SK-N-SH (cell line): ENCODE measurements at regions not wholly inside any gene's neighbourhood (a gene's known extent, or its start where the extent isn't known, plus 50 kb on each side); places are given as distances from the start of the nearest gene placed in this dataset.

ENCODE experiments used
- CTCF ChIA-PET: fragments of 300-600, 350-600 bp; formaldehyde crosslinking; extraction: SDS; loops from one replicate; lab custom pipeline; 2021; lab: Yijun Ruan, JAX
- POLR2A ChIA-PET: fragments of 350-600 bp; sonication (Branson Sonifier 250); formaldehyde crosslinking; extraction: SDS; loops from one replicate; lab custom pipeline; 2020; ENCODE audit warnings: antibody characterized with exemption, inconsistent platforms; lab: Yijun Ruan, JAX
- DNase-seq: peaks from one replicate; pipeline ENCODE4 v3.0.0; 2012
- H2AFZ ChIP-seq: fragments of 200-600 bp; sonication (generic); 2 replicates; pipeline ENCODE4 v1.8.1; 2016; ENCODE audit warnings: antibody characterized with exemption, mild to moderate bottlenecking, low read depth
- H3F3A ChIP-seq: fragments of 200-600 bp; sonication (generic); replicated peaks from 2 replicates; pipeline ENCODE3; 2016; ENCODE audit warnings: antibody characterized with exemption, mild to moderate bottlenecking; ENCODE audit not compliant: insufficient read depth
- H3K27ac ChIP-seq, 2 experiments: fragments of 200-500 bp in 1 of 2; fragments of 200-600 bp in 1 of 2; sonication (Bioruptor generic) in 1 of 2; sonication (generic), shearing (Covaris generic) in 1 of 2; 2 replicates each; pipeline versions ENCODE4 v1.5.1 to v1.6.1; 2014 to 2016; ENCODE audit warnings: low read depth in 2 of 2, inconsistent platforms in 1 of 2, low read length in 1 of 2, mild to moderate bottlenecking in 1 of 2, mixed read lengths in 1 of 2
- H3K27me3 ChIP-seq: fragments of 200-600 bp; sonication (generic), shearing (Covaris generic); 2 replicates; pipeline ENCODE4 v1.6.1; 2016; ENCODE audit warnings: mixed run types; ENCODE audit not compliant: insufficient read depth
- H3K36me3 ChIP-seq, 2 experiments: fragments of 200-500 bp in 1 of 2; fragments of 200-600 bp in 1 of 2; sonication (Bioruptor generic) in 1 of 2; sonication (generic) in 1 of 2; replicated peaks in 1 of 2; 2 replicates each; pipeline versions ENCODE3 to v1.5.1; 2014 to 2016; ENCODE audit warnings: low read length in 1 of 2, mild to moderate bottlenecking in 1 of 2; ENCODE audit not compliant: insufficient read depth in 2 of 2, control insufficient read depth in 1 of 2
- H3K4me1 ChIP-seq, 2 experiments: fragments of 200-500 bp in 1 of 2; fragments of 200-600 bp in 1 of 2; sonication (Bioruptor generic) in 1 of 2; sonication (generic), shearing (Covaris generic) in 1 of 2; 2 replicates each; pipeline versions ENCODE4 v1.5.1 to v1.6.1; 2014 to 2016; ENCODE audit warnings: low read depth in 1 of 2, low read length in 1 of 2, mixed run types in 1 of 2; ENCODE audit not compliant: insufficient read depth in 2 of 2, control insufficient read depth in 1 of 2
- H3K4me2 ChIP-seq: fragments of 200-600 bp; sonication (generic), shearing (Covaris generic); 2 replicates; pipeline ENCODE4 v1.6.1; 2017; ENCODE audit warnings: mixed run types
- H3K4me3 ChIP-seq, 2 experiments: fragments of 200-500 bp in 1 of 2; fragments of 200-600 bp in 1 of 2; sonication (Bioruptor generic) in 1 of 2; sonication (generic), shearing (Covaris generic) in 1 of 2; 2 replicates each; pipeline versions ENCODE4 v1.5.1 to v1.8.1; 2014 to 2016; ENCODE audit warnings: low read depth in 2 of 2, inconsistent platforms in 1 of 2, low read length in 1 of 2, mild to moderate bottlenecking in 1 of 2, mixed read lengths in 1 of 2, moderate library complexity in 1 of 2
- H3K79me2 ChIP-seq: fragments of 200-600 bp; sonication (generic); 2 replicates; pipeline ENCODE4 v1.8.1; 2017; ENCODE audit warnings: mild to moderate bottlenecking; ENCODE audit not compliant: insufficient read depth
- H3K9ac ChIP-seq: fragments of 200-600 bp; sonication (generic); 2 replicates; pipeline ENCODE4 v1.6.1; 2017; ENCODE audit warnings: mixed run types
- H3K9me2 ChIP-seq: fragments of 200-600 bp; sonication (generic); 2 replicates; pipeline ENCODE4 v1.6.1; 2017; ENCODE audit warnings: mixed run types
- H3K9me3 ChIP-seq: fragments of 200-600 bp; sonication (generic); 2 replicates; pipeline ENCODE4 v1.6.1; 2017; ENCODE audit warnings: mixed run types, mild to moderate bottlenecking, moderate library complexity
- H4K20me1 ChIP-seq: fragments of 200-600 bp; sonication (generic); 2 replicates; pipeline ENCODE4 v1.6.1; 2017; ENCODE audit warnings: mild to moderate bottlenecking, mixed run types; ENCODE audit not compliant: insufficient read depth
- ELF1 ChIP-seq: IDR thresholded peaks from 2 replicates; pipeline ENCODE4 v1.4.0; 2012
- FOXM1 ChIP-seq: IDR thresholded peaks from 2 replicates; pipeline ENCODE4 v1.4.0; 2012; ENCODE audit warnings: low read depth, mild to moderate bottlenecking
- GATA2 ChIP-seq: sonication (generic); formaldehyde crosslinking; IDR thresholded peaks from 2 replicates; pipeline ENCODE4 v1.5.0; 2020; ENCODE audit warnings: mild to moderate bottlenecking, missing genetic modification reagents
- POLR2AphosphoS5 ChIP-seq: IDR thresholded peaks from 2 replicates; pipeline ENCODE4 v1.6.1; 2012; ENCODE audit warnings: low read depth, low read length
- RAD21 ChIP-seq: IDR thresholded peaks from 2 replicates; pipeline ENCODE4 v1.6.1; 2012; ENCODE audit warnings: mild to moderate bottlenecking, low read length
- RFX5 ChIP-seq: IDR thresholded peaks from 2 replicates; pipeline ENCODE4 v1.6.1; 2012; ENCODE audit warnings: mild to moderate bottlenecking, improper control_type of control experiment, low read length
- TCF12 ChIP-seq: IDR thresholded peaks from 2 replicates; pipeline ENCODE4 v1.4.0; 2012
- YY1 ChIP-seq: IDR thresholded peaks from 2 replicates; pipeline ENCODE4 v1.4.0; 2012; ENCODE audit warnings: low read depth, mild to moderate bottlenecking
- WGBS: methylation state at CpG from one replicate; pipeline ENCODE4 v1.1.6; 2017; ENCODE audit warnings: low lambda C conversion rate; 5-methylcytosine and 5-hydroxymethylcytosine counted together
- TF ChIP-seq, protein P1 (sequence below): IDR thresholded peaks from 2 replicates; pipeline ENCODE4 v1.4.0; 2012; ENCODE audit warnings: low read depth
- TF ChIP-seq, protein P2 (sequence below): fragments of 150-350 bp; IDR thresholded peaks from 2 replicates; pipeline ENCODE4 v1.6.1; 2017; ENCODE audit warnings: antibody characterized with exemption, low read length, low read depth, borderline replicate concordance
- TF ChIP-seq, protein P3 (sequence below): IDR thresholded peaks from 2 replicates; pipeline ENCODE4 v1.6.1; 2012; ENCODE audit warnings: mild to moderate bottlenecking, low read depth, low read length, moderate library complexity
- TF ChIP-seq, protein P4 (sequence below): IDR thresholded peaks from 2 replicates; pipeline ENCODE4 v1.4.0; 2012; ENCODE audit warnings: low read depth, borderline replicate concordance

- Histone ChIP-seq H3K4me1 (no peaks in the 10 kb centered on the region), H3F3A (no peaks in the 10 kb centered on the region), H3K27me3 (no peaks in the 10 kb centered on the region; the same call in 1 of the 2 replicates), H3K79me2 (no peaks in the 10 kb centered on the region), H3K9me2 (no peaks in the 10 kb centered on the region), H3K27ac (no peak overlapping the region), H3K36me3 (no peaks in the 10 kb centered on the region), H3K9me3 (no peaks in the 10 kb centered on the region), H3K4me3 (no peak overlapping the region), H2AFZ (no peak overlapping the region), H3K4me2 (no peak overlapping the region), H3K9ac (no peak overlapping the region), H4K20me1 (no peaks in the 10 kb centered on the region)
- ChIA-PET CTCF (no interaction called here), POLR2A (no interaction called here)
- no peak for TF ChIP-seq GATA2
- TF ChIP-seq, protein P1, sequence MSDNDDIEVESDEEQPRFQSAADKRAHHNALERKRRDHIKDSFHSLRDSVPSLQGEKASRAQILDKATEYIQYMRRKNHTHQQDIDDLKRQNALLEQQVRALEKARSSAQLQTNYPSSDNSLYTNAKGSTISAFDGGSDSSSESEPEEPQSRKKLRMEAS, result no peak
- TF ChIP-seq YY1, result no peak
- TF ChIP-seq, protein P2, sequence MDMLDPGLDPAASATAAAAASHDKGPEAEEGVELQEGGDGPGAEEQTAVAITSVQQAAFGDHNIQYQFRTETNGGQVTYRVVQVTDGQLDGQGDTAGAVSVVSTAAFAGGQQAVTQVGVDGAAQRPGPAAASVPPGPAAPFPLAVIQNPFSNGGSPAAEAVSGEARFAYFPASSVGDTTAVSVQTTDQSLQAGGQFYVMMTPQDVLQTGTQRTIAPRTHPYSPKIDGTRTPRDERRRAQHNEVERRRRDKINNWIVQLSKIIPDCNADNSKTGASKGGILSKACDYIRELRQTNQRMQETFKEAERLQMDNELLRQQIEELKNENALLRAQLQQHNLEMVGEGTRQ, result no peak
- no peak for TF ChIP-seq FOXM1
- TF ChIP-seq, protein P3, sequence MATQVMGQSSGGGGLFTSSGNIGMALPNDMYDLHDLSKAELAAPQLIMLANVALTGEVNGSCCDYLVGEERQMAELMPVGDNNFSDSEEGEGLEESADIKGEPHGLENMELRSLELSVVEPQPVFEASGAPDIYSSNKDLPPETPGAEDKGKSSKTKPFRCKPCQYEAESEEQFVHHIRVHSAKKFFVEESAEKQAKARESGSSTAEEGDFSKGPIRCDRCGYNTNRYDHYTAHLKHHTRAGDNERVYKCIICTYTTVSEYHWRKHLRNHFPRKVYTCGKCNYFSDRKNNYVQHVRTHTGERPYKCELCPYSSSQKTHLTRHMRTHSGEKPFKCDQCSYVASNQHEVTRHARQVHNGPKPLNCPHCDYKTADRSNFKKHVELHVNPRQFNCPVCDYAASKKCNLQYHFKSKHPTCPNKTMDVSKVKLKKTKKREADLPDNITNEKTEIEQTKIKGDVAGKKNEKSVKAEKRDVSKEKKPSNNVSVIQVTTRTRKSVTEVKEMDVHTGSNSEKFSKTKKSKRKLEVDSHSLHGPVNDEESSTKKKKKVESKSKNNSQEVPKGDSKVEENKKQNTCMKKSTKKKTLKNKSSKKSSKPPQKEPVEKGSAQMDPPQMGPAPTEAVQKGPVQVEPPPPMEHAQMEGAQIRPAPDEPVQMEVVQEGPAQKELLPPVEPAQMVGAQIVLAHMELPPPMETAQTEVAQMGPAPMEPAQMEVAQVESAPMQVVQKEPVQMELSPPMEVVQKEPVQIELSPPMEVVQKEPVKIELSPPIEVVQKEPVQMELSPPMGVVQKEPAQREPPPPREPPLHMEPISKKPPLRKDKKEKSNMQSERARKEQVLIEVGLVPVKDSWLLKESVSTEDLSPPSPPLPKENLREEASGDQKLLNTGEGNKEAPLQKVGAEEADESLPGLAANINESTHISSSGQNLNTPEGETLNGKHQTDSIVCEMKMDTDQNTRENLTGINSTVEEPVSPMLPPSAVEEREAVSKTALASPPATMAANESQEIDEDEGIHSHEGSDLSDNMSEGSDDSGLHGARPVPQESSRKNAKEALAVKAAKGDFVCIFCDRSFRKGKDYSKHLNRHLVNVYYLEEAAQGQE, result no peak
- TF ChIP-seq RAD21, result no peak
- no peak for TF ChIP-seq RFX5
- no peak for TF ChIP-seq ELF1
- TF ChIP-seq, protein P4, sequence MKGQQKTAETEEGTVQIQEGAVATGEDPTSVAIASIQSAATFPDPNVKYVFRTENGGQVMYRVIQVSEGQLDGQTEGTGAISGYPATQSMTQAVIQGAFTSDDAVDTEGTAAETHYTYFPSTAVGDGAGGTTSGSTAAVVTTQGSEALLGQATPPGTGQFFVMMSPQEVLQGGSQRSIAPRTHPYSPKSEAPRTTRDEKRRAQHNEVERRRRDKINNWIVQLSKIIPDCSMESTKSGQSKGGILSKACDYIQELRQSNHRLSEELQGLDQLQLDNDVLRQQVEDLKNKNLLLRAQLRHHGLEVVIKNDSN, result no peak
- no peak for TF ChIP-seq POLR2AphosphoS5
- TF ChIP-seq TCF12, result no peak
- DNase-seq, result no peak
- WGBS, result 27% methylated on average over 19 of the region's 22 CpGs
Observed at GRCh38 chr22:48615171-48616008, 1212.3 kb downstream of the BRD1 start.
